ENCODE measurements at regions not wholly inside any gene's neighbourhood (a gene's known extent, or its start where the extent isn't known, plus 50 kb on each side); places are given as distances from the start of the nearest gene placed in this dataset.

DNA sequence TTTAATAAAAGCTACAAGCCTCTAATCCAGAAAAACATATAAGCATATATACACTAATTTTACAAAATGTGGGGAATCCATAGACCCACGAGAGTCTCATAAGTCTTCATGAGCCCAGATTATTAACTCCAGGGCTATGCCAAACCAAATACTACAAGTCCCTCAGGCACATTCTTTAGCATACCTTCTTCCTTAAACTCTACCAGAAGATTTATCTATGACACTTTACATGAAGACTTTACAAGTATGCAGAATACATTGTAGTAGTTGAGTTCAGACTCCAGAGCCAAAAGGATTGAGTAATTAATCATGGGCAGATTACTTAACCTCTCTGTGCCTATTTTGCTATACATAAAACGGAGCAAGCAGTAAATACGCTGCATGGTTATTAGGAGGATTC is 793.7 kb upstream of the ADGRL2 start:
- Histone ChIP-seq H3K36me3 (ENCODE audit: control insufficient read depth in 4 of 4, insufficient read depth in 3 of 4, low read depth in 1 of 4, low read length in 3 of 4) (no peaks in the 10 kb centered on the region), H3K9ac (ENCODE audit: low read depth in 1 of 2, low read length in 2 of 2) (no peak overlapping the region), H3K27ac (ENCODE audit: low read depth in 1 of 2, low read length in 2 of 2) (no peak overlapping the region), H3K4me3 (ENCODE audit: low read depth in 1 of 3, low read length in 3 of 3) (no peak overlapping the region), H3K27me3 (ENCODE audit: control insufficient read depth in 4 of 4, insufficient read depth in 4 of 4, low read length in 3 of 4) (no peaks in the 10 kb centered on the region), H3K4me1 (ENCODE audit: control insufficient read depth in 4 of 4, insufficient read depth in 4 of 4, low read length in 3 of 4) (no peaks in the 10 kb centered on the region), H3K9me3 (ENCODE audit: control insufficient read depth in 4 of 4, low read length in 3 of 4) (no peaks in the 10 kb centered on the region)
- 87% methylated on average over 3 of the region's 3 CpGs for WGBS
- no peak for DNase-seq (ENCODE audit: low spot score)
- TF ChIP-seq EGR1 (IDR thresholded peaks at IDR 0.05; ENCODE audit: low read depth in 2 of 2) = no peak
- TF ChIP-seq, protein P1, sequence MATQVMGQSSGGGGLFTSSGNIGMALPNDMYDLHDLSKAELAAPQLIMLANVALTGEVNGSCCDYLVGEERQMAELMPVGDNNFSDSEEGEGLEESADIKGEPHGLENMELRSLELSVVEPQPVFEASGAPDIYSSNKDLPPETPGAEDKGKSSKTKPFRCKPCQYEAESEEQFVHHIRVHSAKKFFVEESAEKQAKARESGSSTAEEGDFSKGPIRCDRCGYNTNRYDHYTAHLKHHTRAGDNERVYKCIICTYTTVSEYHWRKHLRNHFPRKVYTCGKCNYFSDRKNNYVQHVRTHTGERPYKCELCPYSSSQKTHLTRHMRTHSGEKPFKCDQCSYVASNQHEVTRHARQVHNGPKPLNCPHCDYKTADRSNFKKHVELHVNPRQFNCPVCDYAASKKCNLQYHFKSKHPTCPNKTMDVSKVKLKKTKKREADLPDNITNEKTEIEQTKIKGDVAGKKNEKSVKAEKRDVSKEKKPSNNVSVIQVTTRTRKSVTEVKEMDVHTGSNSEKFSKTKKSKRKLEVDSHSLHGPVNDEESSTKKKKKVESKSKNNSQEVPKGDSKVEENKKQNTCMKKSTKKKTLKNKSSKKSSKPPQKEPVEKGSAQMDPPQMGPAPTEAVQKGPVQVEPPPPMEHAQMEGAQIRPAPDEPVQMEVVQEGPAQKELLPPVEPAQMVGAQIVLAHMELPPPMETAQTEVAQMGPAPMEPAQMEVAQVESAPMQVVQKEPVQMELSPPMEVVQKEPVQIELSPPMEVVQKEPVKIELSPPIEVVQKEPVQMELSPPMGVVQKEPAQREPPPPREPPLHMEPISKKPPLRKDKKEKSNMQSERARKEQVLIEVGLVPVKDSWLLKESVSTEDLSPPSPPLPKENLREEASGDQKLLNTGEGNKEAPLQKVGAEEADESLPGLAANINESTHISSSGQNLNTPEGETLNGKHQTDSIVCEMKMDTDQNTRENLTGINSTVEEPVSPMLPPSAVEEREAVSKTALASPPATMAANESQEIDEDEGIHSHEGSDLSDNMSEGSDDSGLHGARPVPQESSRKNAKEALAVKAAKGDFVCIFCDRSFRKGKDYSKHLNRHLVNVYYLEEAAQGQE (IDR thresholded peaks at IDR 0.05) = no peak
- TF ChIP-seq, protein P2, sequence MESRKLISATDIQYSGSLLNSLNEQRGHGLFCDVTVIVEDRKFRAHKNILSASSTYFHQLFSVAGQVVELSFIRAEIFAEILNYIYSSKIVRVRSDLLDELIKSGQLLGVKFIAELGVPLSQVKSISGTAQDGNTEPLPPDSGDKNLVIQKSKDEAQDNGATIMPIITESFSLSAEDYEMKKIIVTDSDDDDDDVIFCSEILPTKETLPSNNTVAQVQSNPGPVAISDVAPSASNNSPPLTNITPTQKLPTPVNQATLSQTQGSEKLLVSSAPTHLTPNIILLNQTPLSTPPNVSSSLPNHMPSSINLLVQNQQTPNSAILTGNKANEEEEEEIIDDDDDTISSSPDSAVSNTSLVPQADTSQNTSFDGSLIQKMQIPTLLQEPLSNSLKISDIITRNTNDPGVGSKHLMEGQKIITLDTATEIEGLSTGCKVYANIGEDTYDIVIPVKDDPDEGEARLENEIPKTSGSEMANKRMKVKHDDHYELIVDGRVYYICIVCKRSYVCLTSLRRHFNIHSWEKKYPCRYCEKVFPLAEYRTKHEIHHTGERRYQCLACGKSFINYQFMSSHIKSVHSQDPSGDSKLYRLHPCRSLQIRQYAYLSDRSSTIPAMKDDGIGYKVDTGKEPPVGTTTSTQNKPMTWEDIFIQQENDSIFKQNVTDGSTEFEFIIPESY (IDR thresholded peaks at IDR 0.05) = no peak

DNA sequence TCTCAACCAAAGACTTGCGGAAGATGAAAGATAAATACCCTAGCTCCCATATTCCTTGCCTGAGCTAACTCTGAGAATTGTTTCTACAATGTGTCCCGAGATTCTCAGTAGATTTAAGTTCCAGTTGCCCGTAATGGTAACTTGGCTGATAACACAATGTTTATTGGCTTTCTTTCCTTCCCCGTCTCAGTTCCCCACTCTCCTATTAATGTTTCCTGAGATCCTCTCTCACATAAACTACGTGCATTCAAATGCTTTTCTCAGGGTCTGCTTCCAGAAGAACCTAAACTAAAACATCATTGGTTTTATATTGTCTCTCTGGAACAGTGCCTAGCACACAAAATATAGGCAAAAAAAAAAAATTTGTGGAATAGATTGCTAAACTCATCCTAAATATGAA is 794.2 kb upstream of the ADGRL2 start:
- TF ChIP-seq GABPA (IDR thresholded peaks at IDR 0.05 in 1 of 2, conservative IDR thresholded peaks at IDR 0.05 in 1 of 2) (no peak), SP1 (IDR thresholded peaks at IDR 0.05) (no peak), EGR1 (IDR thresholded peaks at IDR 0.05; ENCODE audit: low read depth in 2 of 2) (no peak), RAD21 (IDR thresholded peaks at IDR 0.05) (no peak), FOXA1 (IDR thresholded peaks at IDR 0.05) (no peak), YY1 (IDR thresholded peaks at IDR 0.05) (no peak), JUND (IDR thresholded peaks at IDR 0.05) (no peak), FOXA2 (IDR thresholded peaks at IDR 0.05) (no peak), RXRA (IDR thresholded peaks at IDR 0.05) (no peak), TAF1 (conservative IDR thresholded peaks at IDR 0.05) (no peak), NR2F2 (IDR thresholded peaks at IDR 0.05) (no peak)
- TF ChIP-seq, protein P2 (IDR thresholded peaks at IDR 0.05) = no peak
- TF ChIP-seq, protein P1 (IDR thresholded peaks at IDR 0.05) = no peak
- TF ChIP-seq, protein P3, sequence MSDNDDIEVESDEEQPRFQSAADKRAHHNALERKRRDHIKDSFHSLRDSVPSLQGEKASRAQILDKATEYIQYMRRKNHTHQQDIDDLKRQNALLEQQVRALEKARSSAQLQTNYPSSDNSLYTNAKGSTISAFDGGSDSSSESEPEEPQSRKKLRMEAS (IDR thresholded peaks at IDR 0.05) = no peak
- TF ChIP-seq, protein P4, sequence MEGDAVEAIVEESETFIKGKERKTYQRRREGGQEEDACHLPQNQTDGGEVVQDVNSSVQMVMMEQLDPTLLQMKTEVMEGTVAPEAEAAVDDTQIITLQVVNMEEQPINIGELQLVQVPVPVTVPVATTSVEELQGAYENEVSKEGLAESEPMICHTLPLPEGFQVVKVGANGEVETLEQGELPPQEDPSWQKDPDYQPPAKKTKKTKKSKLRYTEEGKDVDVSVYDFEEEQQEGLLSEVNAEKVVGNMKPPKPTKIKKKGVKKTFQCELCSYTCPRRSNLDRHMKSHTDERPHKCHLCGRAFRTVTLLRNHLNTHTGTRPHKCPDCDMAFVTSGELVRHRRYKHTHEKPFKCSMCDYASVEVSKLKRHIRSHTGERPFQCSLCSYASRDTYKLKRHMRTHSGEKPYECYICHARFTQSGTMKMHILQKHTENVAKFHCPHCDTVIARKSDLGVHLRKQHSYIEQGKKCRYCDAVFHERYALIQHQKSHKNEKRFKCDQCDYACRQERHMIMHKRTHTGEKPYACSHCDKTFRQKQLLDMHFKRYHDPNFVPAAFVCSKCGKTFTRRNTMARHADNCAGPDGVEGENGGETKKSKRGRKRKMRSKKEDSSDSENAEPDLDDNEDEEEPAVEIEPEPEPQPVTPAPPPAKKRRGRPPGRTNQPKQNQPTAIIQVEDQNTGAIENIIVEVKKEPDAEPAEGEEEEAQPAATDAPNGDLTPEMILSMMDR (IDR thresholded peaks at IDR 0.05; ENCODE audit: low read depth, low read length, missing input control) = no peak
- no peaks in the 10 kb centered on the region for H3K4me1 ChIP-seq (ENCODE audit: control insufficient read depth in 4 of 4, insufficient read depth in 4 of 4, low read length in 3 of 4)
- H3K9me3 ChIP-seq (ENCODE audit: control insufficient read depth in 4 of 4, low read length in 3 of 4) = no peaks in the 10 kb centered on the region
- no peaks in the 10 kb centered on the region for H3K36me3 ChIP-seq (ENCODE audit: control insufficient read depth in 4 of 4, insufficient read depth in 3 of 4, low read depth in 1 of 4, low read length in 3 of 4)
- 89% methylated on average over 5 of the region's 5 CpGs for WGBS
- DNase-seq (ENCODE audit: low spot score) = no peak
- no peak overlapping the region for H3K4me3 ChIP-seq (ENCODE audit: low read depth in 1 of 3, low read length in 3 of 3)
- H3K27me3 ChIP-seq (ENCODE audit: control insufficient read depth in 4 of 4, insufficient read depth in 4 of 4, low read length in 3 of 4) = no peaks in the 10 kb centered on the region
- no peak overlapping the region for H3K9ac ChIP-seq (ENCODE audit: low read depth in 1 of 2, low read length in 2 of 2)
- no peak overlapping the region for H3K27ac ChIP-seq (ENCODE audit: low read depth in 1 of 2, low read length in 2 of 2)

Measured in liver (tissue), 8 donors.